H1 (cell line): ENCODE measurements at regions not wholly inside any gene's neighbourhood (a gene's known extent, or its start where the extent isn't known, plus 50 kb on each side); places are given as distances from the start of the nearest gene placed in this dataset.

Experiments
- BRCA1 ChIP-seq: IDR thresholded peaks from 2 replicates; pipeline ENCODE4 v1.6.1; 2012; ENCODE audit warnings: low read depth, low read length, improper control_type of control experiment
- CEBPB ChIP-seq: IDR thresholded peaks from 2 replicates; pipeline ENCODE4 v1.6.1; 2012; ENCODE audit warnings: low read depth, low read length
- CHD2 ChIP-seq: IDR thresholded peaks from 2 replicates; pipeline ENCODE4 v1.6.1; 2012; ENCODE audit warnings: low read length, improper control_type of control experiment
- POLR2AphosphoS5 ChIP-seq: IDR thresholded peaks from 2 replicates; pipeline ENCODE4 v1.6.1; 2011; ENCODE audit warnings: low read depth, low read length
- POU5F1 ChIP-seq: IDR thresholded peaks from 2 replicates; pipeline ENCODE4 v1.6.1; 2011; ENCODE audit warnings: low read depth, mild to moderate bottlenecking, low read length, moderate library complexity
- RNF2 ChIP-seq: fragments of 200-900, 300-1000 bp; sonication (generic); IDR thresholded peaks from 2 replicates; pipeline ENCODE4 v1.7.1; 2016; ENCODE audit warnings: borderline replicate concordance, low read depth, mild to moderate bottlenecking, antibody characterized with exemption, low read length; ENCODE audit not compliant: poor library complexity, severe bottlenecking; ENCODE audit errors: missing control alignments
- SIN3A ChIP-seq, 2 experiments: IDR thresholded peaks in 1 of 2; conservative IDR thresholded peaks in 1 of 2; 2 replicates each; pipeline ENCODE4 v1.6.1; 2011 to 2012; ENCODE audit warnings: low read length in 2 of 2, improper control_type of control experiment in 1 of 2, low read depth in 1 of 2, mild to moderate bottlenecking in 1 of 2
- TAF1 ChIP-seq: IDR thresholded peaks from 2 replicates; pipeline ENCODE4 v1.6.1; 2011; ENCODE audit warnings: mild to moderate bottlenecking, low read depth, low read length
- TF ChIP-seq, protein P1 (sequence below), 3 experiments: IDR thresholded peaks; 1 replicate in 2 of 3; 2 replicates in 1 of 3; pipeline versions ENCODE4 v1.5.1 to v1.6.1; 2011; ENCODE audit warnings: low read length in 3 of 3, mild to moderate bottlenecking in 3 of 3, inconsistent platforms in 2 of 3, low read depth in 1 of 3, moderate library complexity in 1 of 3; ENCODE audit not compliant: insufficient read depth in 1 of 3; ENCODE audit errors: control extremely low read depth in 1 of 3

GRCh38 chr1:209248649-209249279, 334.8 kb upstream of the CAMK1G start:
- TF ChIP-seq, protein P1, sequence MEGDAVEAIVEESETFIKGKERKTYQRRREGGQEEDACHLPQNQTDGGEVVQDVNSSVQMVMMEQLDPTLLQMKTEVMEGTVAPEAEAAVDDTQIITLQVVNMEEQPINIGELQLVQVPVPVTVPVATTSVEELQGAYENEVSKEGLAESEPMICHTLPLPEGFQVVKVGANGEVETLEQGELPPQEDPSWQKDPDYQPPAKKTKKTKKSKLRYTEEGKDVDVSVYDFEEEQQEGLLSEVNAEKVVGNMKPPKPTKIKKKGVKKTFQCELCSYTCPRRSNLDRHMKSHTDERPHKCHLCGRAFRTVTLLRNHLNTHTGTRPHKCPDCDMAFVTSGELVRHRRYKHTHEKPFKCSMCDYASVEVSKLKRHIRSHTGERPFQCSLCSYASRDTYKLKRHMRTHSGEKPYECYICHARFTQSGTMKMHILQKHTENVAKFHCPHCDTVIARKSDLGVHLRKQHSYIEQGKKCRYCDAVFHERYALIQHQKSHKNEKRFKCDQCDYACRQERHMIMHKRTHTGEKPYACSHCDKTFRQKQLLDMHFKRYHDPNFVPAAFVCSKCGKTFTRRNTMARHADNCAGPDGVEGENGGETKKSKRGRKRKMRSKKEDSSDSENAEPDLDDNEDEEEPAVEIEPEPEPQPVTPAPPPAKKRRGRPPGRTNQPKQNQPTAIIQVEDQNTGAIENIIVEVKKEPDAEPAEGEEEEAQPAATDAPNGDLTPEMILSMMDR (IDR thresholded peaks at IDR 0.05; ENCODE audit: control extremely low read depth in 1 of 3, insufficient read depth in 1 of 3, low read depth in 1 of 3, low read length in 3 of 3) = peak in 2 of 3 experiments; percentile 83 to 90; a peak in 3 of 4 replicates
- TF ChIP-seq CHD2 = no peak
- TF ChIP-seq POLR2AphosphoS5 = no peak
- TF ChIP-seq TAF1 = no peak
- TF ChIP-seq BRCA1 = no peak
- TF ChIP-seq RNF2 = no peak
- no peak for TF ChIP-seq POU5F1
- TF ChIP-seq CEBPB = no peak
- TF ChIP-seq SIN3A (conservative IDR thresholded peaks at IDR 0.05 in 1 of 2, IDR thresholded peaks at IDR 0.05 in 1 of 2; ENCODE audit: low read depth in 1 of 2, low read length in 2 of 2) = no peak
